Esophagus mucosa (tissue), 1 donor: ENCODE measurements at regions not wholly inside any gene's neighbourhood (a gene's known extent, or its start where the extent isn't known, plus 50 kb on each side); places are given as distances from the start of the nearest gene placed in this dataset.

Source experiments
- ATAC-seq: fragments of 200-7000 bp; cut with Tn5 transposase; one replicate; pipeline ENCODE4 v1.9.1; 2020
- donor health status: DM: yes; HTN: yes; CAD: no.

- no peak for ATAC-seq
These were observed 113.4 kb upstream of the AHR start for GRCh38 chr7:17184805-17185689.

GRCh38 chr7:17185690-17186070 lies 112.8 kb upstream of the AHR start:
- peak; percentile 31 for ATAC-seq

- no peak for ATAC-seq
These were observed 111.5 kb upstream of the AHR start for GRCh38 chr7:17186745-17187530.

- no peak for ATAC-seq
These were observed 103.8 kb upstream of the AHR start for GRCh38 chr7:17194656-17195055.

GRCh38 chr7:17195576-17195975 lies 102.9 kb upstream of the AHR start:
- ATAC-seq: no peak

GRCh38 chr7:17205910-17206309 lies 92.5 kb upstream of the AHR start:
- no peak for ATAC-seq

- no peak for ATAC-seq
These were observed 92.0 kb upstream of the AHR start for GRCh38 chr7:17206349-17206905.

- ATAC-seq: no peak
These were observed 91.2 kb upstream of the AHR start for GRCh38 chr7:17207220-17207619.

- no peak for ATAC-seq
These were observed 89.4 kb upstream of the AHR start for GRCh38 chr7:17209101-17209500.

GRCh38 chr7:17211307-17211836 lies 87.1 kb upstream of the AHR start:
- no peak for ATAC-seq

GRCh38 chr7:17212188-17212587 lies 86.3 kb upstream of the AHR start:
- ATAC-seq: no peak

- ATAC-seq: no peak
These were observed 70.5 kb upstream of the AHR start for GRCh38 chr7:17227766-17228490.

- no peak for ATAC-seq
These were observed 69.2 kb upstream of the AHR start for GRCh38 chr7:17229228-17229627.

- no peak for ATAC-seq
These were observed 68.2 kb upstream of the AHR start for GRCh38 chr7:17230099-17230807.

GRCh38 chr7:17233603-17234002 lies 64.8 kb upstream of the AHR start:
- no peak for ATAC-seq

GRCh38 chr7:17234030-17234397 lies 64.4 kb upstream of the AHR start:
- no peak for ATAC-seq

GRCh38 chr7:17234398-17235031 lies 63.9 kb upstream of the AHR start:
- peak; percentile 90 for ATAC-seq

- no peak for ATAC-seq
These were observed 62.3 kb upstream of the AHR start for GRCh38 chr7:17236171-17236570.

GRCh38 chr7:17236603-17237002 lies 61.8 kb upstream of the AHR start:
- no peak for ATAC-seq

GRCh38 chr7:17239046-17239445 lies 59.4 kb upstream of the AHR start:
- no peak for ATAC-seq

GRCh38 chr7:17239683-17240521 lies 58.5 kb upstream of the AHR start:
- ATAC-seq: no peak
